ENCODE measurements at regions not wholly inside any gene's neighbourhood (a gene's known extent, or its start where the extent isn't known, plus 50 kb on each side); places are given as distances from the start of the nearest gene placed in this dataset.

DNA sequence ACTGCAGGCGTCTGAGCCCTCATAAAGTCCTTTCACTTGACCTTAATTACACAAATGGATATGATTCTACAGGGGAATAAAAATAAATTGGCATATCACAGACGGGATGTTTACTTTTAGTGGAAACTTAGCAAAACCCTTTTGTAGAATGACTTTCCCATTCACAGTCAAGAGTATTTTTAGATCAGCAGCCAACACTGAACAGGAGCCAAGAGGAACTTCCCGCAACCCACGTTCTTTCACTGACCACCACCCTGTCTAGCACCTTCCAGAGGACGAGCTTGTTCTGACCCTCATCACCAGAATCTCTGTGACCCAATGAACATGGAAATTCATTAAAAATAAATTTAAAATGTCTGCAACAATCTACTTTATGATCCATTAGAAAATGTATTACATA, 119.0 kb upstream of the SNTG2 start:
- TF ChIP-seq, protein P1, sequence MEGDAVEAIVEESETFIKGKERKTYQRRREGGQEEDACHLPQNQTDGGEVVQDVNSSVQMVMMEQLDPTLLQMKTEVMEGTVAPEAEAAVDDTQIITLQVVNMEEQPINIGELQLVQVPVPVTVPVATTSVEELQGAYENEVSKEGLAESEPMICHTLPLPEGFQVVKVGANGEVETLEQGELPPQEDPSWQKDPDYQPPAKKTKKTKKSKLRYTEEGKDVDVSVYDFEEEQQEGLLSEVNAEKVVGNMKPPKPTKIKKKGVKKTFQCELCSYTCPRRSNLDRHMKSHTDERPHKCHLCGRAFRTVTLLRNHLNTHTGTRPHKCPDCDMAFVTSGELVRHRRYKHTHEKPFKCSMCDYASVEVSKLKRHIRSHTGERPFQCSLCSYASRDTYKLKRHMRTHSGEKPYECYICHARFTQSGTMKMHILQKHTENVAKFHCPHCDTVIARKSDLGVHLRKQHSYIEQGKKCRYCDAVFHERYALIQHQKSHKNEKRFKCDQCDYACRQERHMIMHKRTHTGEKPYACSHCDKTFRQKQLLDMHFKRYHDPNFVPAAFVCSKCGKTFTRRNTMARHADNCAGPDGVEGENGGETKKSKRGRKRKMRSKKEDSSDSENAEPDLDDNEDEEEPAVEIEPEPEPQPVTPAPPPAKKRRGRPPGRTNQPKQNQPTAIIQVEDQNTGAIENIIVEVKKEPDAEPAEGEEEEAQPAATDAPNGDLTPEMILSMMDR (IDR thresholded peaks at IDR 0.05; ENCODE audit: low read depth, low read length), result no peak
- no peak for TF ChIP-seq POLR2A (IDR thresholded peaks at IDR 0.05; ENCODE audit: extremely low read depth, insufficient read length)

Data from NB4 (cell line).